ENCODE measurements at regions not wholly inside any gene's neighbourhood (a gene's known extent, or its start where the extent isn't known, plus 50 kb on each side); places are given as distances from the start of the nearest gene placed in this dataset.
"Not testable (repeated sequence)": the region's sequence is repeated elsewhere in the genome, so short reads cannot be mapped to it uniquely, and the experiment has no call there.

- no peak for DNase-seq
These were observed 72.1 kb upstream of the SETMAR start for GRCh38 chr3:4231041-4231440.

- no peak for DNase-seq
These were observed 70.4 kb upstream of the SETMAR start for GRCh38 chr3:4232798-4233197.

GRCh38 chr3:4233488-4233887, 69.7 kb upstream of the SETMAR start:
- DNase-seq, result no peak

- no peak for DNase-seq
These were observed 68.3 kb upstream of the SETMAR start for GRCh38 chr3:4234889-4235288.

GRCh38 chr3:4235690-4236089, 67.5 kb upstream of the SETMAR start:
- no peak for DNase-seq

GRCh38 chr3:4241595-4242170, 61.5 kb upstream of the SETMAR start:
- no peak for DNase-seq

- DNase-seq, result no peak
These were observed 57.5 kb upstream of the SETMAR start for GRCh38 chr3:4245671-4246070.

- DNase-seq, result no peak
These were observed 55.8 kb upstream of the SETMAR start for GRCh38 chr3:4247391-4247790.

- no peak for DNase-seq
These were observed 53.1 kb upstream of the SETMAR start for GRCh38 chr3:4250064-4250463.

GRCh38 chr3:4251412-4251811, 51.8 kb upstream of the SETMAR start:
- DNase-seq, result no peak

- DNase-seq, result not testable (repeated sequence)
These were observed 49.9 kb upstream of the SETMAR start for GRCh38 chr3:4253072-4253832.
